Osteoblast (primary cell): ENCODE measurements at regions not wholly inside any gene's neighbourhood (a gene's known extent, or its start where the extent isn't known, plus 50 kb on each side); places are given as distances from the start of the nearest gene placed in this dataset.

Experiments
- DNase-seq: peaks from one replicate; pipeline ENCODE4 v3.0.0; 2011; ENCODE audit warnings: low spot score, mixed read lengths; ENCODE audit not compliant: insufficient read length; ENCODE audit errors: missing footprints
- H2AFZ ChIP-seq: 2 replicates; pipeline ENCODE4 v1.6.0; 2011; ENCODE audit warnings: mild to moderate bottlenecking, low read length
- H3K27ac ChIP-seq: 2 replicates; pipeline ENCODE4 v1.5.1; 2011; ENCODE audit warnings: mild to moderate bottlenecking, low read depth, low read length, moderate library complexity
- H3K27me3 ChIP-seq: 2 replicates; pipeline ENCODE4 v1.6.0; 2012; ENCODE audit warnings: mild to moderate bottlenecking, control low read depth, inconsistent platforms, low read length, moderate library complexity; ENCODE audit not compliant: insufficient read depth
- H3K36me3 ChIP-seq: 2 replicates; pipeline ENCODE4 v1.5.1; 2011; ENCODE audit warnings: mild to moderate bottlenecking, low read length, control low read depth, moderate library complexity; ENCODE audit not compliant: insufficient read depth
- H3K4me1 ChIP-seq: 2 replicates; pipeline ENCODE4 v1.5.1; 2011; ENCODE audit warnings: mild to moderate bottlenecking, low read length, control low read depth, moderate library complexity; ENCODE audit not compliant: insufficient read depth
- H3K4me2 ChIP-seq: 2 replicates; pipeline ENCODE4 v1.6.0; 2011; ENCODE audit warnings: mild to moderate bottlenecking, low read length; ENCODE audit not compliant: insufficient read depth
- H3K4me3 ChIP-seq: fragments of 200-600 bp; sonication (generic); 3 replicates; pipeline ENCODE4 v1.5.1; 2012; ENCODE audit warnings: mild to moderate bottlenecking, low read length, inconsistent platforms; ENCODE audit not compliant: insufficient read depth
- H3K79me2 ChIP-seq: 2 replicates; pipeline ENCODE4 v1.6.0; 2012; ENCODE audit warnings: mild to moderate bottlenecking, low read length, control low read depth, inconsistent platforms; ENCODE audit not compliant: insufficient read depth
- H3K9me3 ChIP-seq: 2 replicates; pipeline ENCODE4 v1.5.1; 2011; ENCODE audit warnings: low read depth, low read length, control low read depth
- H4K20me1 ChIP-seq: 2 replicates; pipeline ENCODE4 v1.6.0; 2012; ENCODE audit warnings: mild to moderate bottlenecking, low read length, control low read depth; ENCODE audit not compliant: insufficient read depth
- TF ChIP-seq, protein P1 (sequence below): IDR thresholded peaks from 2 replicates; pipeline ENCODE4 v1.5.1; 2011; ENCODE audit warnings: mild to moderate bottlenecking, low read depth, low read length, moderate library complexity; ENCODE audit errors: extremely low read depth

DNA sequence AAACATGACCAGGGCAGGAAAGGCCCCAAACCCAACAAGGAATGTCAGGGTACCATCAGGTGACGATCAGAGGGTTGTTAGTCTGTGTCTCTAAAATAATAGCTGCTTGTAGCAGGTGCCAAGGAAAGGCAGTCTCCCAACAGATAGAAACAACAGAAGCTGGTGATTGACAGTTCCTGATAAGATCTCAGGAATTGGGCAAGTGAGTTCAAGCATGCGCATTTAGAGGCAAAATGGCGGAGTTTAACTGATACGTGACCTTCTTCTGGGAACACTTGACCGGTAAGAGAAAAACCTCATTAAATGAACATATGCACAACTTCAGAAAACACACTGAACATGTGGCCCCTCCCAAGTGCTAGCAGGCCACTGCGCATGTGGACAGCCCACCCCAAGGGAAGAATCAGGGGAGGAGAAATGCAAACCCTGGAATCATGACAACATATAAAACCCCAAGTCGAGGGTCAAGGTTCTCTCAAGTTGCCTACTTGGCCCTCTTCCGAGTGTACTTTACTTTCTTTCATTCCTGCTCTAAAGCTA is 664.9 kb downstream of the KCNJ3 start:
- DNase-seq, result no peak
- TF ChIP-seq, protein P1, sequence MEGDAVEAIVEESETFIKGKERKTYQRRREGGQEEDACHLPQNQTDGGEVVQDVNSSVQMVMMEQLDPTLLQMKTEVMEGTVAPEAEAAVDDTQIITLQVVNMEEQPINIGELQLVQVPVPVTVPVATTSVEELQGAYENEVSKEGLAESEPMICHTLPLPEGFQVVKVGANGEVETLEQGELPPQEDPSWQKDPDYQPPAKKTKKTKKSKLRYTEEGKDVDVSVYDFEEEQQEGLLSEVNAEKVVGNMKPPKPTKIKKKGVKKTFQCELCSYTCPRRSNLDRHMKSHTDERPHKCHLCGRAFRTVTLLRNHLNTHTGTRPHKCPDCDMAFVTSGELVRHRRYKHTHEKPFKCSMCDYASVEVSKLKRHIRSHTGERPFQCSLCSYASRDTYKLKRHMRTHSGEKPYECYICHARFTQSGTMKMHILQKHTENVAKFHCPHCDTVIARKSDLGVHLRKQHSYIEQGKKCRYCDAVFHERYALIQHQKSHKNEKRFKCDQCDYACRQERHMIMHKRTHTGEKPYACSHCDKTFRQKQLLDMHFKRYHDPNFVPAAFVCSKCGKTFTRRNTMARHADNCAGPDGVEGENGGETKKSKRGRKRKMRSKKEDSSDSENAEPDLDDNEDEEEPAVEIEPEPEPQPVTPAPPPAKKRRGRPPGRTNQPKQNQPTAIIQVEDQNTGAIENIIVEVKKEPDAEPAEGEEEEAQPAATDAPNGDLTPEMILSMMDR, result no peak
- H2AFZ ChIP-seq, result no peak overlapping the region

DNA sequence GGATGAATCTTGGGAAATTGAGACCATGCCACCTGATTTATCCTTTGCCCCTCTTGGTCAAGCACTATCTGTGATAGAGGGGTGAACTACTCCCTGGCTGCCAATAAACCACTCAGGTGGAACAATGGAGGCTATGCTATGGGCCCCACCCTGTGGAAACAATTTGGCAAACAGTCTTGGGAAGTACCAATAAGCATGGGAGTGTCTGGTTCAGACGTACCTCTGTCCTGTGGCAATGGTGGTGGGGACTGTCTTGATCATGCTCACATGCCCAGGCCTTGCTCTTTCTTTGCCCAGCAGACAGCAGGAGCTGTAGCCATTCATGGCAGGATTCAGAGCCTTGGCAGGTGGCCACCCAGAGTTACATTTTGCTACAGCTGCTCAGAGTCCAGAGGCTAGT is 658.7 kb downstream of the KCNJ3 start:
- no peaks in the 10 kb centered on the region for H3K27me3 ChIP-seq
- no peaks in the 10 kb centered on the region for H3K4me1 ChIP-seq
- H3K9me3 ChIP-seq, result no peaks in the 10 kb centered on the region
- H3K27ac ChIP-seq, result no peak overlapping the region
- TF ChIP-seq, protein P1, result no peak
- H3K79me2 ChIP-seq, result no peaks in the 10 kb centered on the region
- no peaks in the 10 kb centered on the region for H3K36me3 ChIP-seq
- H4K20me1 ChIP-seq, result no peaks in the 10 kb centered on the region
- H3K4me2 ChIP-seq, result no peak overlapping the region
- no peak overlapping the region for H2AFZ ChIP-seq
- H3K4me3 ChIP-seq, result no peak overlapping the region
- no peak for DNase-seq

More for the DNA sequence above, 664.9 kb downstream of the KCNJ3 start:
- H3K4me3 ChIP-seq, result no peak overlapping the region
- H3K9me3 ChIP-seq, result no peaks in the 10 kb centered on the region
- no peaks in the 10 kb centered on the region for H3K79me2 ChIP-seq
- H3K4me1 ChIP-seq, result no peaks in the 10 kb centered on the region
- H3K4me2 ChIP-seq, result no peak overlapping the region
- H3K27ac ChIP-seq, result no peak overlapping the region
- H3K27me3 ChIP-seq, result no peaks in the 10 kb centered on the region
- H4K20me1 ChIP-seq, result no peaks in the 10 kb centered on the region
- H3K36me3 ChIP-seq, result no peaks in the 10 kb centered on the region

DNA sequence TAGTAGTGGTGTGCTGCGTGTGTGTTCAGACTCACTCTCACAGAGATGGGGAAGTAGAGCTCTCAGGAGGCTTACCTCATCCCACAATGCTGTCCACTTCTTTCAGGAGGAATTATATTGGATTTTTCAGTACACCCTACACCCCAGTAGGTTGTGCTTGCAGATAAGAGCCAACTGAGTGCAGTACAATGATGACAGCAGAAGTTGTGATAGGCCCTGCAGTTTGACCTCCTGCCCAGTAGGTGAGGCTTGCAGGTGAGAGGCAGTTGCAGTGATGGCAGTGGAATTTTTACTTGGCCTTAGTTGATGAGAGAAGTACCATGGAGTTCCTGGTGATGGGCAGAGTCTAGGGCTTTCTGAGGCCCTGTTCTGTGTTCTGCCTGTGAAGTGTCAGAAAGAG is 657.8 kb downstream of the KCNJ3 start:
- Histone ChIP-seq H3K27ac (no peak overlapping the region), H4K20me1 (no peaks in the 10 kb centered on the region), H3K4me2 (no peak overlapping the region), H3K4me1 (no peaks in the 10 kb centered on the region), H3K9me3 (no peaks in the 10 kb centered on the region), H3K4me3 (no peak overlapping the region), H3K79me2 (no peaks in the 10 kb centered on the region), H3K36me3 (no peaks in the 10 kb centered on the region), H2AFZ (no peak overlapping the region), H3K27me3 (no peaks in the 10 kb centered on the region)
- DNase-seq, result no peak
- TF ChIP-seq, protein P1, result no peak

DNA sequence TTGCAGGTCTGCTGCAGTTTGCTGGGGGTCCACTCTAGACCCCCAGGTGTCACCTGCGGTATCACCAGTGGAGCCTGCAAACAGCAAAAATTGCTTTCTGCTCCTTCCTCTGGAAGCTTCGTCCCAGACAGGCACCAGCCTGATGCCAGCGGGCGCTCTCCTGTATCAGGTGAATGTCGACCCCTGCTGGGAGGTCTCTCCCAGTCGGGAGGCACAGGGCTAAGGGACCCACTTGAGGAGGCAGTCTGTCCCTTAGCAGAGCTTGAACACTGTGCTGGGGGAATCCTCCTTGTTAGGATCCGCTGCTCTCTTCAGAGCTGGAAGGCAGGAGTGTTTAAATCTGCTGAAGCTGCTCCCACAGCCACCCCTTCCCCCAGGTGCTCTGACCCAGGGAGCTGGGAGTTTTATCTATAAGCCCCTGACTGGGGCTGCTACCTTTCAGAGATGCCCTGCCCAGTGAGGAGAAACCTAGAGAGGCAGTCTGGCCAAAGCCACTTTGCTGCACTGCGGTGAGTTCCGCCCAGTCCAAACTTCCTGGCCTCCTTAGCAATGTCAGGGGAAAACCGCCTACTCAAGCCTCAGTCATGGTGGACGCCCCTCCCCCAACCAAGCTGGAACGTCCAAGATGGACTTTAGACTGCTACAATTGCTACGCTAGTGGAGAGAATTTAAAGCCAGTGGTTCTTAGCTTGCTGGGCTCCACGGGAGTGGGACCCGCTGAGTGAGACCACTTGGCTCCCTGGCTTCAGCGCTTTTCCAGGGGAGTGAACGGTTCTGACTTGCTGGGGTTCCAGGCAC is 652.5 kb downstream of the KCNJ3 start:
- DNase-seq, result no peak
- Histone ChIP-seq H3K4me3 (no peak overlapping the region), H3K4me2 (no peak overlapping the region), H3K9me3 (no peaks in the 10 kb centered on the region), H3K79me2 (no peaks in the 10 kb centered on the region), H3K27ac (no peak overlapping the region), H3K27me3 (no peaks in the 10 kb centered on the region), H4K20me1 (no peaks in the 10 kb centered on the region), H3K4me1 (no peaks in the 10 kb centered on the region), H3K36me3 (no peaks in the 10 kb centered on the region), H2AFZ (no peak overlapping the region)
- TF ChIP-seq, protein P1, result no peak
